K562 (cell line): ENCODE measurements at regions not wholly inside any gene's neighbourhood (a gene's known extent, or its start where the extent isn't known, plus 50 kb on each side); places are given as distances from the start of the nearest gene placed in this dataset.

Experiments used
- ATAC-seq: fragments of 200-7000 bp; cut with Tn5 transposase; 3 replicates; pipeline ENCODE4 v1.9.1; 2020; ENCODE audit warnings: moderate library complexity
- BruUV-seq: library from RNA; stranded (reverse); fragments of 400-500 nt; replicated peaks from 2 replicates; lab custom pipeline; 2021; lab: Mats Ljungman, UMichigan
- CTCF ChIA-PET: fragments of 300-600 bp; formaldehyde crosslinking; extraction: SDS; loops from one replicate; lab custom pipeline; 2021; ENCODE audit warnings: low intra/inter-chr PET ratio; lab: Yijun Ruan, JAX
- POLR2A ChIA-PET: fragments of 300-600, 350-650 bp; sonication (Branson Sonifier 250); formaldehyde crosslinking; extraction: SDS; loops from one replicate; lab custom pipeline; 2021; ENCODE audit warnings: antibody characterized with exemption, inconsistent platforms; lab: Yijun Ruan, JAX
- DNase-seq, 4 experiments: peaks; one replicate each; pipeline versions ENCODE4 v3.0.0 to v3.0.0-alpha.2; 2011 to 2018; ENCODE audit warnings: low spot score in 3 of 4, mixed read lengths in 3 of 4; ENCODE audit errors: extremely low read depth in 1 of 4
- FAIRE-seq: peaks from 2 replicates; lab custom pipeline; 2011; peaks lifted over from hg19 to GRCh38; lab: Jason Lieb, UNC
- H2AFZ ChIP-seq: 2 replicates; pipeline ENCODE4 v1.6.0; 2011; ENCODE audit warnings: low read depth, low read length, control low read depth, inconsistent platforms
- H3K27ac ChIP-seq: fragments of 200-600 bp; 3 replicates; pipeline ENCODE4 v1.8.0; 2011; ENCODE audit warnings: low read depth, mild to moderate bottlenecking, control low read depth, inconsistent platforms, low read length, moderate library complexity, mixed read lengths; ENCODE audit errors: extremely low read depth
- H3K27me3 ChIP-seq, 2 experiments: fragments of 300-600 bp in 1 of 2; 2 replicates in 1 of 2; 3 replicates in 1 of 2; pipeline versions ENCODE4 v1.6.0 to v1.8.0; 2011; ENCODE audit warnings: inconsistent platforms in 2 of 2, low read length in 2 of 2, mild to moderate bottlenecking in 1 of 2, mixed read lengths in 1 of 2, moderate library complexity in 1 of 2; ENCODE audit not compliant: control insufficient read depth in 2 of 2, insufficient read depth in 2 of 2
- H3K36me3 ChIP-seq: fragments of 300-600 bp; 3 replicates; pipeline ENCODE4 v1.8.0; 2011; ENCODE audit warnings: mild to moderate bottlenecking, low read length, inconsistent platforms; ENCODE audit not compliant: control insufficient read depth, insufficient read depth
- H3K4me1 ChIP-seq, 2 experiments: fragments of 200-600 bp in 1 of 2; replicated peaks in 1 of 2; 2 replicates in 1 of 2; 3 replicates in 1 of 2; pipeline versions ENCODE4 v1.5.1 to v1.8.0; 2011; ENCODE audit warnings: inconsistent platforms in 2 of 2, low read length in 2 of 2, mild to moderate bottlenecking in 1 of 2, mixed read lengths in 1 of 2, moderate library complexity in 1 of 2; ENCODE audit not compliant: control insufficient read depth in 2 of 2, insufficient read depth in 2 of 2
- H3K4me2 ChIP-seq: 2 replicates; pipeline ENCODE4 v1.6.1; 2011; ENCODE audit warnings: low read length, control low read depth, inconsistent platforms, mixed read lengths; ENCODE audit not compliant: insufficient read depth
- H3K4me3 ChIP-seq: fragments of 200-600 bp; sonication (generic), shearing (Covaris generic); 2 replicates; pipeline ENCODE4 v1.5.1; 2016; ENCODE audit warnings: control low read depth, inconsistent platforms
- H3K79me2 ChIP-seq: fragments of 200-600 bp; 3 replicates; pipeline ENCODE4 v1.8.0; 2011; ENCODE audit warnings: low read length, inconsistent platforms; ENCODE audit not compliant: control insufficient read depth, insufficient read depth
- H3K9ac ChIP-seq, 2 experiments: 2 replicates each; pipeline versions ENCODE4 v1.6.0 to v1.6.1; 2011; ENCODE audit warnings: low read depth in 2 of 2, low read length in 2 of 2, control low read depth in 1 of 2, inconsistent platforms in 1 of 2, mild to moderate bottlenecking in 1 of 2, mixed read lengths in 1 of 2; ENCODE audit not compliant: insufficient read depth in 1 of 2
- H3K9me1 ChIP-seq: one replicate; pipeline ENCODE4 v1.6.0; 2011; ENCODE audit warnings: inconsistent platforms, mild to moderate bottlenecking, low read length, moderate library complexity; ENCODE audit not compliant: control insufficient read depth, insufficient read depth
- H3K9me3 ChIP-seq: replicated peaks from 2 replicates; pipeline ENCODE4 v1.5.1; 2011; ENCODE audit warnings: low read depth, low read length, inconsistent platforms; ENCODE audit not compliant: control insufficient read depth, insufficient read depth
- H4K20me1 ChIP-seq: replicated peaks from 2 replicates; pipeline ENCODE4 v1.6.1; 2011; ENCODE audit warnings: low read length, inconsistent platforms, mixed read lengths; ENCODE audit not compliant: control insufficient read depth, insufficient read depth
- E4F1 ChIP-seq: fragments of 250-450 bp; sonication (Bioruptor Pico); IDR thresholded peaks from 2 replicates; pipeline ENCODE4 v1.5.0; 2021; ENCODE audit warnings: mild to moderate bottlenecking, borderline replicate concordance
- MIER1 ChIP-seq: fragments of 450-650 bp; IDR thresholded peaks from 2 replicates; pipeline ENCODE4 v1.6.1; 2016; ENCODE audit warnings: antibody characterized with exemption, mild to moderate bottlenecking, low read depth
- SRSF7 ChIP-seq: fragments of 200-400 bp; formaldehyde crosslinking; optimal IDR thresholded peaks from 2 replicates; pipeline ENCODE3; 2017; ENCODE audit warnings: mild to moderate bottlenecking, low read depth, low read length
- ZFPM2 ChIP-seq: fragments of 250-450 bp; sonication (Bioruptor Pico); IDR thresholded peaks from 2 replicates; pipeline ENCODE4 v1.5.1; 2022; ENCODE audit warnings: mild to moderate bottlenecking
- ZNF239 ChIP-seq: fragments of 250-450 bp; sonication (Bioruptor Pico); IDR thresholded peaks from 2 replicates; pipeline ENCODE4 v1.4.0; 2020; ENCODE audit warnings: mild to moderate bottlenecking
- WGBS: fragments of 100-300 bp; shearing (Covaris generic); methylation state at CpG from one replicate; pipeline ENCODE4 v1.1.6; 2016; ENCODE audit warnings: low coverage, mixed read lengths; ENCODE audit not compliant: insufficient coverage; ENCODE audit errors: missing lambda C conversion rate; 5-methylcytosine and 5-hydroxymethylcytosine counted together
- in situ Hi-C: fragments of 300-500 bp; cut with MboI; formaldehyde crosslinking; loops from 4 replicates; pipeline ENCODE4 v1.15.0; 2018; ENCODE audit warnings: inconsistent platforms, mixed read lengths
- intact Hi-C: fragments of 100-400 bp; cut with micrococcal nuclease; formaldehyde crosslinking; loops from 2 replicates; pipeline ENCODE4 v1.14.2; 2022
- TF ChIP-seq, protein P1 (sequence below), 2 experiments: fragments of 450-650 bp; IDR thresholded peaks; 2 replicates each; pipeline ENCODE4 v1.6.1; 2016
- TF ChIP-seq, protein P2 (sequence below): fragments of 450-650 bp; IDR thresholded peaks from 2 replicates; pipeline ENCODE4 v1.6.1; 2016; ENCODE audit warnings: antibody characterized with exemption

DNA sequence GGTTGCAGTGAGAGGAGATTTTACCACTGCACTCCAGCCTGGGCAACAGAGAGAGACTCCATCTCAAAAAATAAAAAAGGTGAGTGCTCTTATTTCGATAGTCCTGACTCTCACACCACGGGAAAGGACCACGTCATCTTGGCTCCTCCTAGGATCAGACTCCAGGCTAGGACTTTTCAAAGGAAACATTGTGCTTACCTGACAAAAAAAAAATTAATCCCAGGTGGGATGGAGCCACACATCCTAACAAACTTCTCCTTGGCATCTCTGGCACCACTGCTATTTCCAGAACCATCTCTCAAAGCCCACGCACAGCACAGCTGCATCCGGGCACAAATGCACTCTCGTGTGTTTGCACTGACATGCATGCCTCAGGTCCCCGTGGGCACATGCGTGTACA lies 262.4 kb downstream of the ENGASE start:
- H3K27me3 ChIP-seq, result peaks cover 2 to 28% of the 10 kb centered on the region in 2 experiments; a peak in 4 of 5 replicates
- H3K9me3 ChIP-seq, result no peaks in the 10 kb centered on the region
- WGBS, result 2% methylated on average over 8 of the region's 8 CpGs
- no peak overlapping the region for H3K4me3 ChIP-seq
- FAIRE-seq, result no peak
- ChIA-PET CTCF (no interaction called here), POLR2A (no interaction called here)
- no peaks in the 10 kb centered on the region for H3K79me2 ChIP-seq
- in situ Hi-C loops (no loop called here), intact Hi-C loops (no loop called here)
- H4K20me1 ChIP-seq, result peaks cover 12% of the 10 kb centered on the region; the same call in 1 of the 2 replicates
- no peak overlapping the region for H3K4me2 ChIP-seq
- H3K36me3 ChIP-seq, result no peaks in the 10 kb centered on the region
- no peaks in the 10 kb centered on the region for H3K9me1 ChIP-seq
- ATAC-seq, result no peak
- H3K9ac ChIP-seq, result no peak overlapping the region
- TF ChIP-seq, protein P1, sequence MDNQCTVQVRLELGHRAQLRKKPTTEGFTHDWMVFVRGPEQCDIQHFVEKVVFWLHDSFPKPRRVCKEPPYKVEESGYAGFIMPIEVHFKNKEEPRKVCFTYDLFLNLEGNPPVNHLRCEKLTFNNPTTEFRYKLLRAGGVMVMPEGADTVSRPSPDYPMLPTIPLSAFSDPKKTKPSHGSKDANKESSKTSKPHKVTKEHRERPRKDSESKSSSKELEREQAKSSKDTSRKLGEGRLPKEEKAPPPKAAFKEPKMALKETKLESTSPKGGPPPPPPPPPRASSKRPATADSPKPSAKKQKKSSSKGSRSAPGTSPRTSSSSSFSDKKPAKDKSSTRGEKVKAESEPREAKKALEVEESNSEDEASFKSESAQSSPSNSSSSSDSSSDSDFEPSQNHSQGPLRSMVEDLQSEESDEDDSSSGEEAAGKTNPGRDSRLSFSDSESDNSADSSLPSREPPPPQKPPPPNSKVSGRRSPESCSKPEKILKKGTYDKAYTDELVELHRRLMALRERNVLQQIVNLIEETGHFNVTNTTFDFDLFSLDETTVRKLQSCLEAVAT (IDR thresholded peaks at IDR 0.05), result no peak
- no peak for TF ChIP-seq ZFPM2 (CRISPR knock-in tag)
- DNase-seq, result no peak
- BruUV-seq, result no TSS peak
- H3K27ac ChIP-seq, result no peak overlapping the region
- no peak overlapping the region for H2AFZ ChIP-seq
- no peaks in the 10 kb centered on the region for H3K4me1 ChIP-seq

- CTCF ChIA-PET, result no interaction called here
- TF ChIP-seq E4F1 (CRISPR knock-in tag), result no peak
- TF ChIP-seq MIER1, result no peak
- TF ChIP-seq ZNF239 (CRISPR knock-in tag), result no peak
- TF ChIP-seq, protein P2, sequence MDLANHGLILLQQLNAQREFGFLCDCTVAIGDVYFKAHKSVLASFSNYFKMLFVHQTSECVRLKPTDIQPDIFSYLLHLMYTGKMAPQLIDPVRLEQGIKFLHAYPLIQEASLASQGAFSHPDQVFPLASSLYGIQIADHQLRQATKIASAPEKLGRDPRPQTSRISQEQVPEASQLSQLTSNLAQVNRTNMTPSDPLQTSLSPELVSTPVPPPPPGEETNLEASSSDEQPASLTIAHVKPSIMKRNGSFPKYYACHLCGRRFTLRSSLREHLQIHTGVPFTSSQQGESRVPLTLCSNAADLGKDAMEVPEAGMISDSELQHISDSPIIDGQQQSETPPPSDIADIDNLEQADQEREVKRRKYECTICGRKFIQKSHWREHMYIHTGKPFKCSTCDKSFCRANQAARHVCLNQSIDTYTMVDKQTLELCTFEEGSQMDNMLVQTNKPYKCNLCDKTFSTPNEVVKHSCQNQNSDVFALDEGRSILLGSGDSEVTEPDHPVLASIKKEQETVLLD, result no peak
- no peak for TF ChIP-seq SRSF7
- TF ChIP-seq, all 486 proteins: peak for 0
- Histone ChIP-seq H3K4me1 (no peaks in the 10 kb centered on the region), H3K9me3 (no peaks in the 10 kb centered on the region), H3K9me1 (no peaks in the 10 kb centered on the region), H3K36me3 (no peaks in the 10 kb centered on the region), H3K9ac (no peak overlapping the region), H3K4me2 (no peak overlapping the region), H3K27me3 (peaks cover 0 to 37% of the 10 kb centered on the region in 2 experiments; a peak in 4 of 5 replicates), H2AFZ (no peak overlapping the region), H3K79me2 (no peaks in the 10 kb centered on the region), H3K27ac (no peak overlapping the region), H4K20me1 (peaks cover 10% of the 10 kb centered on the region; the same call in 1 of the 2 replicates), H3K4me3 (no peak overlapping the region)
- in situ Hi-C loops (no loop called here), intact Hi-C loops (no loop called here)
- POLR2A ChIA-PET, result interaction anchor here (1.4 kb wide), 1 partner anchor 10 kb away, joined by 3 read pairs; no protein-coding TSS in a partner anchor
- DNase-seq (no peak), ATAC-seq (no peak), FAIRE-seq (no peak)
- BruUV-seq, result no TSS peak
- WGBS, result 2% methylated on average over 11 of the region's 12 CpGs
These were observed 260.8 kb downstream of the ENGASE start for GRCh38 chr17:79335456-79335855.
